ENCODE measurements at regions not wholly inside any gene's neighbourhood (a gene's known extent, or its start where the extent isn't known, plus 50 kb on each side); places are given as distances from the start of the nearest gene placed in this dataset.

DNA sequence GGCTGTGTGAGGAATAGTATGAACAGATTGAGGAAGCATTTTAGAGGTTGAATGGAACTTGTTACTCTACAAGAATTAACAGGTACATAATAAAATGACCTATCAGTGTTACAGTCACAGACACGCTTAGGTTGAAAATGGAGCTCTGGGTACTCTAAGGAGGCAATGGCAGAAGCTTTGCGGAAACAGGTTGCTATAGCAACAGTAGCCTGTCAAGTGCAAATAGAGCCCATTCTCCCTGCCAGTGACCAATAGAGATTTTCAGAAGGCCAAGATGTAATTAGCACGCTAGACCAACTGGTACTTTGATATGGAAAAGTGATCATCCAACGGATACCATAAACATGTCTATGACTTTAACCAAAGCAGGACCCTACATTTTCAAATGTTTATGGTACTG, 148.5 kb upstream of the FREM2 start:
- TF ChIP-seq, protein P1, sequence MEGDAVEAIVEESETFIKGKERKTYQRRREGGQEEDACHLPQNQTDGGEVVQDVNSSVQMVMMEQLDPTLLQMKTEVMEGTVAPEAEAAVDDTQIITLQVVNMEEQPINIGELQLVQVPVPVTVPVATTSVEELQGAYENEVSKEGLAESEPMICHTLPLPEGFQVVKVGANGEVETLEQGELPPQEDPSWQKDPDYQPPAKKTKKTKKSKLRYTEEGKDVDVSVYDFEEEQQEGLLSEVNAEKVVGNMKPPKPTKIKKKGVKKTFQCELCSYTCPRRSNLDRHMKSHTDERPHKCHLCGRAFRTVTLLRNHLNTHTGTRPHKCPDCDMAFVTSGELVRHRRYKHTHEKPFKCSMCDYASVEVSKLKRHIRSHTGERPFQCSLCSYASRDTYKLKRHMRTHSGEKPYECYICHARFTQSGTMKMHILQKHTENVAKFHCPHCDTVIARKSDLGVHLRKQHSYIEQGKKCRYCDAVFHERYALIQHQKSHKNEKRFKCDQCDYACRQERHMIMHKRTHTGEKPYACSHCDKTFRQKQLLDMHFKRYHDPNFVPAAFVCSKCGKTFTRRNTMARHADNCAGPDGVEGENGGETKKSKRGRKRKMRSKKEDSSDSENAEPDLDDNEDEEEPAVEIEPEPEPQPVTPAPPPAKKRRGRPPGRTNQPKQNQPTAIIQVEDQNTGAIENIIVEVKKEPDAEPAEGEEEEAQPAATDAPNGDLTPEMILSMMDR (IDR thresholded peaks at IDR 0.05; ENCODE audit: low read depth, low read length), result no peak
- TF ChIP-seq, protein P2, sequence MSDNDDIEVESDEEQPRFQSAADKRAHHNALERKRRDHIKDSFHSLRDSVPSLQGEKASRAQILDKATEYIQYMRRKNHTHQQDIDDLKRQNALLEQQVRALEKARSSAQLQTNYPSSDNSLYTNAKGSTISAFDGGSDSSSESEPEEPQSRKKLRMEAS (IDR thresholded peaks at IDR 0.05; ENCODE audit: low read depth, low read length), result no peak
- TF ChIP-seq POLR2A (IDR thresholded peaks at IDR 0.05; ENCODE audit: extremely low read depth, insufficient read length), result no peak

All from NB4 (cell line).